GM21529 (cell line): ENCODE measurements at regions not wholly inside any gene's neighbourhood (a gene's known extent, or its start where the extent isn't known, plus 50 kb on each side); places are given as distances from the start of the nearest gene placed in this dataset.

Experiments used
- ATAC-seq: cut with Tn5 transposase; IDR thresholded peaks from one replicate; pipeline ENCODE4 v1.9.1; 2021; ENCODE audit not compliant: unreplicated experiment

GRCh38 chr4:133891011-133891410 lies 310.6 kb downstream of the PABPC4L start:
- ATAC-seq, result no peak

- ATAC-seq, result no peak
Observed at GRCh38 chr4:133887723-133888122, 313.9 kb downstream of the PABPC4L start.

- ATAC-seq, result no peak
Observed at GRCh38 chr4:133869486-133869885, 332.1 kb downstream of the PABPC4L start.

GRCh38 chr4:133868856-133869255 lies 332.7 kb downstream of the PABPC4L start:
- no peak for ATAC-seq

GRCh38 chr4:133866328-133866699 lies 335.3 kb downstream of the PABPC4L start:
- ATAC-seq, result no peak

GRCh38 chr4:133865612-133866327 lies 335.8 kb downstream of the PABPC4L start:
- ATAC-seq, result no peak

- ATAC-seq, result no peak
Observed at GRCh38 chr4:133863153-133863552, 338.4 kb downstream of the PABPC4L start.

- no peak for ATAC-seq
Observed at GRCh38 chr4:133856731-133857355, 344.7 kb downstream of the PABPC4L start.

GRCh38 chr4:133855001-133855400 lies 346.6 kb downstream of the PABPC4L start:
- ATAC-seq, result no peak

GRCh38 chr4:133839326-133839725 lies 362.3 kb downstream of the PABPC4L start:
- no peak for ATAC-seq

- ATAC-seq, result no peak
Observed at GRCh38 chr4:133823177-133823576, 378.4 kb downstream of the PABPC4L start.

- no peak for ATAC-seq
Observed at GRCh38 chr4:133812954-133813353, 388.6 kb downstream of the PABPC4L start.

GRCh38 chr4:133812236-133812635 lies 389.4 kb downstream of the PABPC4L start:
- no peak for ATAC-seq

- ATAC-seq, result no peak
Observed at GRCh38 chr4:133808151-133808550, 393.4 kb downstream of the PABPC4L start.

- no peak for ATAC-seq
Observed at GRCh38 chr4:133803341-133803740, 398.2 kb downstream of the PABPC4L start.

- ATAC-seq, result no peak
Observed at GRCh38 chr4:133802359-133803140, 399.0 kb downstream of the PABPC4L start.

- ATAC-seq, result no peak
Observed at GRCh38 chr4:133801883-133802282, 399.7 kb downstream of the PABPC4L start.

- ATAC-seq, result no peak
Observed at GRCh38 chr4:133800966-133801365, 400.6 kb downstream of the PABPC4L start.

- ATAC-seq, result no peak
Observed at GRCh38 chr4:133799717-133800315, 401.8 kb downstream of the PABPC4L start.

- ATAC-seq, result no peak
Observed at GRCh38 chr4:133777661-133778060, 423.9 kb downstream of the PABPC4L start.

- no peak for ATAC-seq
Observed at GRCh38 chr4:133776961-133777360, 424.6 kb downstream of the PABPC4L start.

- ATAC-seq, result no peak
Observed at GRCh38 chr4:133776503-133776902, 425.1 kb downstream of the PABPC4L start.
